Smooth muscle cell (in vitro differentiated cells): ENCODE measurements at regions not wholly inside any gene's neighbourhood (a gene's known extent, or its start where the extent isn't known, plus 50 kb on each side); places are given as distances from the start of the nearest gene placed in this dataset.

ENCODE experiments used
- DNase-seq: peaks from one replicate; lab custom pipeline; 2025; ENCODE audit not compliant: unreplicated experiment; lab: John Stamatoyannopoulos, UW
- H2AFZ ChIP-seq: fragments of 200-600 bp; sonication (generic); 2 replicates; pipeline ENCODE4 v1.6.0; 2016; ENCODE audit warnings: antibody characterized with exemption, low read depth, mild to moderate bottlenecking
- H3F3A ChIP-seq: fragments of 200-600 bp; sonication (generic); 2 replicates; pipeline ENCODE4 v1.6.0; 2017; ENCODE audit warnings: antibody characterized with exemption, low read depth
- H3K27ac ChIP-seq: fragments of 200-600 bp; sonication (generic); 2 replicates; pipeline ENCODE4 v1.5.1; 2016; ENCODE audit warnings: low read depth, mild to moderate bottlenecking
- H3K27me3 ChIP-seq: fragments of 200-600 bp; sonication (generic); 2 replicates; pipeline ENCODE4 v1.6.1; 2016; ENCODE audit warnings: low read depth, mild to moderate bottlenecking
- H3K36me3 ChIP-seq: fragments of 200-600 bp; sonication (generic); 2 replicates; pipeline ENCODE4 v1.5.1; 2016; ENCODE audit warnings: low read depth
- H3K4me1 ChIP-seq: fragments of 200-600 bp; sonication (generic); 2 replicates; pipeline ENCODE4 v1.5.1; 2016; ENCODE audit warnings: low read depth
- H3K4me2 ChIP-seq: fragments of 200-600 bp; sonication (generic); 2 replicates; pipeline ENCODE4 v1.6.0; 2016; ENCODE audit warnings: mild to moderate bottlenecking
- H3K4me3 ChIP-seq: fragments of 200-600 bp; sonication (generic); 2 replicates; pipeline ENCODE4 v1.5.1; 2016; ENCODE audit warnings: mild to moderate bottlenecking
- H3K79me2 ChIP-seq: fragments of 200-600 bp; sonication (generic); 2 replicates; pipeline ENCODE4 v1.6.0; 2016; ENCODE audit warnings: low read depth, mild to moderate bottlenecking
- H3K9ac ChIP-seq: fragments of 200-600 bp; sonication (generic); 2 replicates; pipeline ENCODE4 v1.6.0; 2016; ENCODE audit warnings: low read depth
- H3K9me3 ChIP-seq: fragments of 200-600 bp; sonication (generic); replicated peaks from 2 replicates; pipeline ENCODE4 v1.5.1; 2016; ENCODE audit warnings: low read depth
- H4K20me1 ChIP-seq: fragments of 200-600 bp; sonication (generic); 2 replicates; pipeline ENCODE4 v1.6.0; 2016; ENCODE audit warnings: low read depth
- WGBS: methylation state at CpG from one replicate; pipeline ENCODE4 v1.1.7; 2016; ENCODE audit warnings: low lambda C conversion rate; 5-methylcytosine and 5-hydroxymethylcytosine counted together
- TF ChIP-seq, protein P1 (sequence below): fragments of 200-600 bp; sonication (generic); IDR thresholded peaks from 2 replicates; pipeline ENCODE4 v1.5.1; 2017; ENCODE audit warnings: borderline replicate concordance, mild to moderate bottlenecking, antibody characterized with exemption; ENCODE audit not compliant: insufficient read depth, poor library complexity, severe bottlenecking

DNA sequence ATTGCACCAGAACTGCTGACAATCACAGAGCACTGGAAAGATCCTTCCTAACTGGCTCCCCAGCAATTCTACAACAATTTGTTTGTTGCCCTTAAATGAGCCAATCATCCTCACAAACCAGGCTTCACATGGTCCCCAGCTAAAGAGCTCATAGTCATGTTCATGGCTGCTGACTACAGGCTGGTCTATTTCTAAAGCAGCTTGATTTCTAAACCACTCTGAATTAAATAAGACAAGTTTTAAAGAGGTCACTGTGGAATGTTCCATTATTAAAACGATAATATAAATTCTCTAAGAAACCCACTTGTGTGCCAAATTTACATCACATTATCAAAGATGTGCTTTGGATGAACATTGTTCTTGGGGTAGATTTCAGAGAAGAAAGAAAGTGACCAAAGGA lies 110.7 kb downstream of the COPS8 start:
- H3K9me3 ChIP-seq: no peaks in the 10 kb centered on the region
- TF ChIP-seq, protein P1, sequence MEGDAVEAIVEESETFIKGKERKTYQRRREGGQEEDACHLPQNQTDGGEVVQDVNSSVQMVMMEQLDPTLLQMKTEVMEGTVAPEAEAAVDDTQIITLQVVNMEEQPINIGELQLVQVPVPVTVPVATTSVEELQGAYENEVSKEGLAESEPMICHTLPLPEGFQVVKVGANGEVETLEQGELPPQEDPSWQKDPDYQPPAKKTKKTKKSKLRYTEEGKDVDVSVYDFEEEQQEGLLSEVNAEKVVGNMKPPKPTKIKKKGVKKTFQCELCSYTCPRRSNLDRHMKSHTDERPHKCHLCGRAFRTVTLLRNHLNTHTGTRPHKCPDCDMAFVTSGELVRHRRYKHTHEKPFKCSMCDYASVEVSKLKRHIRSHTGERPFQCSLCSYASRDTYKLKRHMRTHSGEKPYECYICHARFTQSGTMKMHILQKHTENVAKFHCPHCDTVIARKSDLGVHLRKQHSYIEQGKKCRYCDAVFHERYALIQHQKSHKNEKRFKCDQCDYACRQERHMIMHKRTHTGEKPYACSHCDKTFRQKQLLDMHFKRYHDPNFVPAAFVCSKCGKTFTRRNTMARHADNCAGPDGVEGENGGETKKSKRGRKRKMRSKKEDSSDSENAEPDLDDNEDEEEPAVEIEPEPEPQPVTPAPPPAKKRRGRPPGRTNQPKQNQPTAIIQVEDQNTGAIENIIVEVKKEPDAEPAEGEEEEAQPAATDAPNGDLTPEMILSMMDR: no peak
- 88% methylated on average over 1 of the region's 1 CpG for WGBS
- peak overlapping the region; percentile 90 for H3K27ac ChIP-seq
- H3K27me3 ChIP-seq: no peaks in the 10 kb centered on the region
- no peak overlapping the region for H3K9ac ChIP-seq
- DNase-seq: no peak
- H2AFZ ChIP-seq: no peak overlapping the region
- peaks cover 25% of the 10 kb centered on the region for H3F3A ChIP-seq
- peak overlapping the region; percentile 27 for H3K4me2 ChIP-seq
- peaks cover 33% of the 10 kb centered on the region for H3K4me1 ChIP-seq
- H3K4me3 ChIP-seq: no peak overlapping the region
- H4K20me1 ChIP-seq: no peaks in the 10 kb centered on the region
- H3K79me2 ChIP-seq: no peaks in the 10 kb centered on the region
- H3K36me3 ChIP-seq: no peaks in the 10 kb centered on the region

DNA sequence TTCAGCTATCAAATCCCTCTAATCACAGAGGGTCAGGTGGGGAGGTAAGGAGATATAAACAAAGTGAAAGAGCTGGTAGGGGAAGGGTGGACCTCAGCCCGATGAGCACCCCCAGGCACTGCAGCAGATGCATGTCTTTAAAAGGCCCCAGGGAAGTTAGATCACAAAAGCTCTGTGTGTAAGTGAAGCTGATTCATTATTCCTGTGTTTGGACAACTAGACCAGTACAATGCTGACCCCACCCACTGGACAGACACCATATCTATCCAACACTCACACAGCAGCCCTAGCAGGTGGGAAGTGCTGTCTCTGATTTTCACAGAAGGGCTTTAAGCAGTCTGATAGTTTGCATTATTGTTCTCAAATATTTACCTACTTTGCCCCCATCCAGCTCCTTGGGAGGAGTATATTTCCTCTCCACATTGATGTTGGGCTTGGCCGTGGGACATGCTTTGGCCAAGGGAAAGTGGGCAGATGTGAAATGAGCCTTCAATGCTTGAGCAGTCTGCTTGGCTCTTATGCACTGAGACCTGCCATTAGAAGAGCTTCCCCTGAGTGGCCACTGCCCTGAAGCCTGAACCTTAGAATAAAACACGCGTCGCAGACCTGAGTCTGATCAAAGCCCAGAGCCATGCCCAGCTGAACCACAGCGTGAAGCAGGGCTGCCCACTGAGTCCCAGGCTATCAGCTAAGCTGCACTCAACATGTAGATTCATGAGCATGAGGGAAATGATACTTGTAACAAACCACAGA lies 111.4 kb downstream of the COPS8 start:
- Histone ChIP-seq H4K20me1 (no peaks in the 10 kb centered on the region), H3K4me3 (no peak overlapping the region), H3K9ac (peak overlapping the region; percentile 14), H3K79me2 (no peaks in the 10 kb centered on the region), H3K27me3 (no peaks in the 10 kb centered on the region), H3K27ac (peak overlapping the region; percentile 90), H3K9me3 (no peaks in the 10 kb centered on the region), H3K36me3 (no peaks in the 10 kb centered on the region), H2AFZ (no peak overlapping the region), H3K4me2 (peak overlapping the region; percentile 27), H3K4me1 (peaks cover 38% of the 10 kb centered on the region), H3F3A (peaks cover 26% of the 10 kb centered on the region)
- 80% methylated on average over 6 of the region's 6 CpGs for WGBS
- no peak for DNase-seq
- TF ChIP-seq, protein P1: no peak

DNA sequence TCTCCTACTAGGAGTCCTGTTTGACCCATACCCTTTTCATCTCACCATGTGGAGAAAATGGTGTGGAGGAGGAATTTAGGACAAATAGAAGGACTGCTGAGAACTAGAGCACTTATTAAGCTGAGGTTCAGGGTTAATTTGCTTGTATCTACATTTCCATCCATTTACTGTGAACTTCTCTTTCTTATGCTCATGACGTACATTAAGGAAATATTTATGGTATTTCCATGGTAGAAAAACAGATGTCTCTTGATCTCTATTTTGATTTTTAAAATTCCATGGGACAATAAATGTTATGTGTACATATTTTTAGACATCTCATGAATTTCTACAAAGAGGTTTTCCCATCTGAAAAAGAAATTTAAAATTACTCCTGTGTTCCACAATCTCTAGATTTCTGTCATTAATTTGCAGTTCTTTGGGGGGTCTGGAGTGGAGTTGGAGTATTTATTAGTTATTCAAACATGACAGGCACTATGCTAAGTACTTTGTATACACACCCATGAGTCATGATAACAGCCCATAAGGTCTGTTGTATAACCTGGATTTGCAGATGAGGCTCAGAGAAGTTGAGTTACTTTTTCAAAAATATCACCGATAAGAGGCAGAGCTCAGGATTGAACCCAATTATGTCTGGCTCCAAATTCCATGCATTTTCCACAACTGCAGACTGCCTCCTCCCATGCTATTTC lies 112.6 kb downstream of the COPS8 start:
- 3% methylated on average over 2 of the region's 2 CpGs for WGBS
- peak overlapping the region; percentile 27 for H3K4me2 ChIP-seq
- peaks cover 38% of the 10 kb centered on the region for H3K4me1 ChIP-seq

More for the DNA sequence above, 112.6 kb downstream of the COPS8 start:
- Histone ChIP-seq H3K9ac (peak overlapping the region; percentile 43), H3K79me2 (no peaks in the 10 kb centered on the region), H3K27me3 (no peaks in the 10 kb centered on the region), H2AFZ (no peak overlapping the region), H3F3A (peaks cover 35% of the 10 kb centered on the region), H4K20me1 (no peaks in the 10 kb centered on the region), H3K4me3 (no peak overlapping the region), H3K27ac (peak overlapping the region; percentile 90), H3K9me3 (no peaks in the 10 kb centered on the region), H3K36me3 (no peaks in the 10 kb centered on the region)
- TF ChIP-seq, protein P1: no peak
- DNase-seq: no peak
